PC-9 (cell line): ENCODE measurements at regions not wholly inside any gene's neighbourhood (a gene's known extent, or its start where the extent isn't known, plus 50 kb on each side); places are given as distances from the start of the nearest gene placed in this dataset.

Experiments
- BruUV-seq: library from RNA; stranded (reverse); fragments of 400-500 nt; replicated peaks from 2 replicates; lab custom pipeline; 2021; lab: Mats Ljungman, UMichigan
- CTCF ChIA-PET: fragments of 300-600 bp; sonication (Branson Sonifier 250); formaldehyde crosslinking; loops from one replicate; lab custom pipeline; 2022; ENCODE audit warnings: antibody characterized with exemption; lab: Charles Lee
- POLR2A ChIA-PET: fragments of 300-600 bp; sonication (Branson Sonifier 250); formaldehyde crosslinking; loops from one replicate; lab custom pipeline; 2022; ENCODE audit warnings: antibody characterized with exemption; ENCODE audit not compliant: unreplicated experiment; lab: Charles Lee
- DNase-seq, 2 experiments: peaks; one replicate each; pipeline versions ENCODE4 v3.0.0 to v3.0.0-alpha.2; 2015 to 2022; ENCODE audit warnings: mixed read lengths in 1 of 2
- H2AFZ ChIP-seq: fragments of 200-600 bp; sonication (generic); 2 replicates; pipeline ENCODE4 v1.8.1; 2017; ENCODE audit warnings: antibody characterized with exemption
- H3F3A ChIP-seq: fragments of 200-600 bp; sonication (generic); 2 replicates; pipeline ENCODE4 v1.8.1; 2017; ENCODE audit warnings: antibody characterized with exemption, mild to moderate bottlenecking, low read depth; ENCODE audit not compliant: insufficient read depth
- H3K27ac ChIP-seq: fragments of 200-600 bp; sonication (generic); 2 replicates; pipeline ENCODE4 v1.6.1; 2016; ENCODE audit warnings: mixed run types
- H3K27me3 ChIP-seq: fragments of 200-600 bp; sonication (generic); 2 replicates; pipeline ENCODE4 v1.6.1; 2016; ENCODE audit warnings: low read depth, mixed run types; ENCODE audit not compliant: insufficient read depth
- H3K36me3 ChIP-seq: fragments of 200-600 bp; sonication (generic); 2 replicates; pipeline ENCODE4 v1.6.1; 2016; ENCODE audit warnings: low read depth, mixed run types
- H3K4me1 ChIP-seq: fragments of 200-600 bp; sonication (generic); replicated peaks from 2 replicates; pipeline ENCODE4 v1.6.1; 2016; ENCODE audit warnings: mixed run types; ENCODE audit not compliant: insufficient read depth
- H3K4me2 ChIP-seq: fragments of 200-600 bp; sonication (generic); 2 replicates; pipeline ENCODE4 v1.6.1; 2017; ENCODE audit warnings: mixed run types
- H3K4me3 ChIP-seq: fragments of 200-600 bp; sonication (generic); 2 replicates; pipeline ENCODE4 v1.6.1; 2016; ENCODE audit warnings: mixed run types
- H3K79me2 ChIP-seq: fragments of 200-600 bp; sonication (generic); 2 replicates; pipeline ENCODE4 v1.6.1; 2017; ENCODE audit warnings: low read depth, mixed run types
- H3K9me2 ChIP-seq: fragments of 200-600 bp; sonication (generic); 2 replicates; pipeline ENCODE4 v1.8.1; 2017; ENCODE audit warnings: mild to moderate bottlenecking; ENCODE audit not compliant: insufficient read depth
- H3K9me3 ChIP-seq: fragments of 200-600 bp; sonication (generic); 2 replicates; pipeline ENCODE4 v1.8.1; 2016; ENCODE audit warnings: low read depth; ENCODE audit not compliant: insufficient read depth
- H4K20me1 ChIP-seq: fragments of 200-600 bp; sonication (generic); 2 replicates; pipeline ENCODE4 v1.8.1; 2017; ENCODE audit not compliant: insufficient read depth
- CTCF ChIP-seq: fragments of 200-600 bp; sonication (generic); conservative IDR thresholded peaks from 2 replicates; pipeline ENCODE4 v1.6.1; 2017; ENCODE audit warnings: mixed run types, antibody characterized with exemption, mild to moderate bottlenecking, moderate library complexity
- EZH2 ChIP-seq: fragments of 200-600 bp; sonication (generic); IDR thresholded peaks from 2 replicates; pipeline ENCODE4 v1.8.0; 2017; ENCODE audit warnings: antibody characterized with exemption, low read depth
- intact Hi-C: fragments of 100-400 bp; cut with micrococcal nuclease; formaldehyde crosslinking; loops from one replicate; pipeline ENCODE4 v1.10.0; 2022; ENCODE audit not compliant: unreplicated experiment

GRCh38 chr5:58392496-58392895 lies 67.4 kb downstream of the PLK2 start:
- BruUV-seq = no TSS peak
- H3F3A ChIP-seq = no peaks in the 10 kb centered on the region
- no peaks in the 10 kb centered on the region for H3K4me1 ChIP-seq
- H2AFZ ChIP-seq = no peak overlapping the region
- CTCF ChIA-PET = no interaction called here
- POLR2A ChIA-PET = no interaction called here
- DNase-seq = no peak
- TF ChIP-seq CTCF (no peak), EZH2 (no peak)
- H3K27ac ChIP-seq = no peak overlapping the region
- H3K79me2 ChIP-seq = no peaks in the 10 kb centered on the region
- no peaks in the 10 kb centered on the region for H3K36me3 ChIP-seq
- no peaks in the 10 kb centered on the region; the same call in 1 of the 2 replicates for H3K9me3 ChIP-seq
- intact Hi-C loops = no loop called here
- H4K20me1 ChIP-seq = no peaks in the 10 kb centered on the region
- H3K4me2 ChIP-seq = no peak overlapping the region
- H3K4me3 ChIP-seq = no peak overlapping the region
- H3K9me2 ChIP-seq = no peaks in the 10 kb centered on the region
- H3K27me3 ChIP-seq = no peaks in the 10 kb centered on the region

DNA sequence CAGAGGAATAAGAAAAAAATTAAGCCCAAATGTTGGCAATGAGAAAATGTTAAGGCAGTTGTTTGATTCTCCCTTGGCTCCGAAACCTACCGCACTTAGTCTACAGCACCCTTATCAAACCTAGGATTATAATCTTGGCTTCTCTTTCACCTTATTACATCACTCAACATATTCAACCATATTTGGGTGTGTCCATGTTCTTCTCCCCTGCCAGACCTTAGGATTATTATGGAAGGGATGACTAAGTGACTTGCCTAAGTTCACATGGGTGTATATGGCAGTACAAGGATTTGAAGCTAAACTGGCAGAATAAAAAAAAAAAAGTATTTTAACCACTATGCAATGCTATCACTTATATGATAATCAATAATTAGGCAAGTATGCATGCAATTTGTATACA lies 76.4 kb downstream of the PLK2 start:
- Histone ChIP-seq H3K79me2 (no peaks in the 10 kb centered on the region), H3K27me3 (no peaks in the 10 kb centered on the region), H3K36me3 (no peaks in the 10 kb centered on the region), H3K4me2 (no peak overlapping the region), H3F3A (no peaks in the 10 kb centered on the region), H4K20me1 (no peaks in the 10 kb centered on the region), H3K27ac (no peak overlapping the region), H3K9me2 (no peaks in the 10 kb centered on the region), H3K4me1 (no peaks in the 10 kb centered on the region), H2AFZ (no peak overlapping the region), H3K4me3 (no peak overlapping the region), H3K9me3 (peaks cover 33% of the 10 kb centered on the region)
- CTCF ChIA-PET = no interaction called here
- TF ChIP-seq CTCF = no peak
- TF ChIP-seq EZH2 = no peak
- POLR2A ChIA-PET = interaction anchor here (0.6 to 0.7 kb wide), 2 partner anchors 76 to 1644 kb away, joined by 3 to 13 read pairs; no protein-coding TSS in a partner anchor
- BruUV-seq = no TSS peak
- DNase-seq = no peak
- intact Hi-C loops = no loop called here

DNA sequence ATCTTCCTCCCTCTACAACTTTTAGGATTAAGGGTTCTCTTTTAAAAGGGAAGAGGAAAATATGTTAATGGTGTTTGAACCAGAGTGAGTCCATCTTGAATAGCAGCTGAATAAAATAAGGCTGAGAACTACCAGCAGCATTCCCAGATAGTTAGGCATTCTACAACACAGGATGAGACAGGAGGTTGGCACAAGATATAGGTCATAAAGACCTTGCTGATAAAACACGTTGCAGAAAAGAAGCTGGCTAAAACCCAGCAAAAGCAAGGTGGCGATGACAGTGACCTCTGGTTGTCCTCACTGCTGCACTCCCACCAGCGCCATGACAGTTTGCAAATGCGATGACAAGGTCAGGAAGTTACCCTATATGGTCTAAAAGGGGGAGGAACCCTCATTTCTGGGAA lies 77.8 kb downstream of the PLK2 start:
- H3K27ac ChIP-seq = no peak overlapping the region
- BruUV-seq = no TSS peak
- H3K4me3 ChIP-seq = no peak overlapping the region
- no peaks in the 10 kb centered on the region for H4K20me1 ChIP-seq
- H3K79me2 ChIP-seq = no peaks in the 10 kb centered on the region
- no peaks in the 10 kb centered on the region for H3F3A ChIP-seq
- ChIA-PET POLR2A (no interaction called here), CTCF (no interaction called here)
- H3K4me2 ChIP-seq = no peak overlapping the region
- H3K9me2 ChIP-seq = no peaks in the 10 kb centered on the region
- no peaks in the 10 kb centered on the region for H3K27me3 ChIP-seq
- no peaks in the 10 kb centered on the region for H3K4me1 ChIP-seq
- 0 out of 2 replicates have a peak overlapping the region, but pooled peaks have one; percentile 41 for H2AFZ ChIP-seq
- DNase-seq = no peak
- TF ChIP-seq CTCF = no peak
- TF ChIP-seq EZH2 = no peak
- peaks cover 33% of the 10 kb centered on the region for H3K9me3 ChIP-seq
- intact Hi-C loops = no loop called here
- no peaks in the 10 kb centered on the region for H3K36me3 ChIP-seq
